ENCODE measurements at regions not wholly inside any gene's neighbourhood (a gene's known extent, or its start where the extent isn't known, plus 50 kb on each side); places are given as distances from the start of the nearest gene placed in this dataset.

DNA sequence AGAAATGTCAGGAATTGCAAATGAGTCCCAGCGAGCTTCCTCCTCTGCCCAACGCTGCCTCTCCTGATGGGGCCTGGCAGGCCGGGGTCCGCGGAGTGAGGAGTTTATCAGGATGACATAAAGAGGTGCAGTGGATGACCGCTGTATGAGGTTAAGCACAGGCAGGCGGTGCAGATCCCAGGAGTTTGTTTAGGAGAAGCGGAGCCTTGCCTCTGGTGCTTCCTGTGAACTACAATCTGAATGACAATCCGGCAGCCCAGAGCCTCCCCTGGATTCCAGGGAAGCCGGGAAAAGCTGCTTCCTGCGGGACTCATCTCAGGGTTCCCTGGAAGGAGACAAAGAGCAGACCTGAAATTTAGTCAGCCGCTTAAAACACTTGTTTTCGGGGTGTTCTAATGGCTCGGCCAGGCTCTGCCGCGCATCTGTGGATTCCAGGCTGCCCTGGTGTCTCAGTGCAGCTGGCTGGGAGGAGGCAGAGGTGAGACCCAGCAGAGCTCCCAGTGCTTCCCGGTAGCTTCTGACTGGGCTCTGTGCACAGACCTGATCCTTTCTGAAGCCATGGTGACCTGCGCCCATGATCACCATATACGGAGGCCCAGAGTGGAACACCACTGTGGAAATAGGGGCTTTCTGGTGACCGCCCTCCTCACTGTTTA lies 69.8 kb upstream of the IRX4 start:
- Histone ChIP-seq H2BK15ac (ENCODE audit: low read length) (no peak overlapping the region), H3K9ac (replicated peaks in 1 of 4; ENCODE audit: extremely low read depth in 1 of 4, low read depth in 3 of 4, low read length in 3 of 4) (peak overlapping the region in 2 of 4 experiments; percentile 25 to 39; a peak in 3 of 7 replicates), H2AFZ (ENCODE audit: low read length) (peak overlapping the region; percentile 95), H3K4ac (replicated peaks; ENCODE audit: insufficient read length, low read depth, low read length) (peak overlapping the region; percentile 44), H4K8ac (ENCODE audit: extremely low read depth, insufficient read depth, low read length) (no peak overlapping the region), H2BK120ac (replicated peaks; ENCODE audit: low read depth, low read length) (no peak overlapping the region), H3K23me2 (ENCODE audit: low read depth, low read length) (0 out of 2 replicates have a peak, but pooled peaks cover 2% of the 10 kb centered on the region), H3K27me3 (replicated peaks in 1 of 4; ENCODE audit: control insufficient read depth in 3 of 4, extremely low read depth in 1 of 4, insufficient read depth in 3 of 4, low read length in 3 of 4) (peaks cover 0 to 4% (median 1%) of the 10 kb centered on the region in 4 experiments; a peak in 3 of 7 replicates), H2BK5ac (ENCODE audit: low read depth, low read length) (peak overlapping the region; percentile 90; the same call in 1 of the 2 replicates), H3K4me1 (replicated peaks in 1 of 4; ENCODE audit: control insufficient read depth in 3 of 4, insufficient read depth in 4 of 4, low read length in 3 of 4) (peaks cover 0 to 17% (median 11%) of the 10 kb centered on the region in 4 experiments; a peak in 6 of 7 replicates), H3K36me3 (ENCODE audit: control insufficient read depth in 2 of 4, insufficient read depth in 4 of 4, low read length in 3 of 4) (no peaks in the 10 kb centered on the region), H3K79me1 (ENCODE audit: low read depth, low read length) (no peaks in the 10 kb centered on the region), H3K14ac (ENCODE audit: insufficient read length) (no peak overlapping the region), H3K79me2 (ENCODE audit: control insufficient read depth in 1 of 2, insufficient read depth in 2 of 2, low read length in 2 of 2) (no peaks in the 10 kb centered on the region), H4K20me1 (replicated peaks in 1 of 2; ENCODE audit: control insufficient read depth in 1 of 2, insufficient read depth in 2 of 2, low read length in 2 of 2) (no peaks in the 10 kb centered on the region), H3K23ac (ENCODE audit: insufficient read length) (no peak overlapping the region), H3K9me3 (ENCODE audit: insufficient read depth in 2 of 2, low read depth in 1 of 2, low read length in 1 of 2) (no peaks in the 10 kb centered on the region; a peak in 1 of 4 replicates), H3K18ac (ENCODE audit: extremely low read depth, low read length) (peak overlapping the region; percentile 38), H4K91ac (replicated peaks; ENCODE audit: insufficient read length, low read length) (peak overlapping the region; percentile 36), H3K56ac (replicated peaks; ENCODE audit: insufficient read length, low read depth, low read length) (no peak overlapping the region), H2BK20ac (ENCODE audit: low read length) (peak overlapping the region; percentile 93; the same call in 1 of the 2 replicates), H4K5ac (ENCODE audit: insufficient read length, low read depth, low read length) (no peak overlapping the region), H3K27ac (ENCODE audit: low read depth, low read length) (peak overlapping the region; percentile 62; the same call in 1 of the 2 replicates), H2BK12ac (ENCODE audit: low read depth, low read length) (peak overlapping the region; percentile 80), H2AK5ac (ENCODE audit: low read depth, low read length) (no peak overlapping the region), H3K4me2 (ENCODE audit: insufficient read depth in 1 of 2, low read depth in 2 of 2, low read length in 2 of 2) (peak overlapping the region; percentile 40 to 49), H3K4me3 (ENCODE audit: extremely low read depth in 1 of 4, insufficient read depth in 2 of 4, low read depth in 3 of 4, low read length in 4 of 4) (peak overlapping the region in 2 of 4 experiments; percentile 1 to 12; a peak in 1 of 8 replicates)
- DNase-seq (ENCODE audit: low read depth in 1 of 2, low spot score in 2 of 2): peak in 1 of 2 experiments; percentile 68
- ChIA-PET CTCF (ENCODE audit: partially characterized antibody) (interaction anchor here (0.6 to 2.8 kb wide), 8 partner anchors 8 to 215 kb away, joined by 3 to 10 read pairs (median 3); no protein-coding TSS in a partner anchor), POLR2A (ENCODE audit: partially characterized antibody) (interaction anchor here (1.2 to 1.5 kb wide), 3 partner anchors 9 to 33 kb away, joined by 3 to 5 read pairs (median 4); no protein-coding TSS in a partner anchor)
- WGBS, 2 experiments (ENCODE audit: extremely low coverage in 1 of 2, insufficient coverage in 1 of 2, insufficient read length in 1 of 2, insufficient replicate concordance in 2 of 2, low coverage in 1 of 2, low lambda C conversion rate in 2 of 2, missing lambda C conversion rate in 1 of 2): 27% methylated on average over 20 of the region's 20 CpGs; no CpG with 5 or more reads in 1 of the 2 experiments
- FAIRE-seq: no peak
- no peak for TF ChIP-seq SUZ12 (IDR thresholded peaks at IDR 0.05; ENCODE audit: low read length)
- TF ChIP-seq ASH2L (IDR thresholded peaks at IDR 0.05; ENCODE audit: low read length): peak; percentile 27

Measured in H1 (cell line).